Colonic mucosa (tissue), 4 donors: ENCODE measurements at regions not wholly inside any gene's neighbourhood (a gene's known extent, or its start where the extent isn't known, plus 50 kb on each side); places are given as distances from the start of the nearest gene placed in this dataset.

ENCODE experiments used
- DNase-seq: peaks from one replicate; pipeline ENCODE4 v3.0.0-alpha.2; 2020
- H3K27ac ChIP-seq: fragments of 200-600 bp; one replicate; pipeline ENCODE4 v1.8.0; 2021
- H3K27me3 ChIP-seq: fragments of 200-600 bp; one replicate; pipeline ENCODE4 v1.8.0; 2021
- H3K36me3 ChIP-seq: fragments of 200-600 bp; one replicate; pipeline ENCODE4 v1.8.0; 2021
- H3K4me1 ChIP-seq: fragments of 200-600 bp; one replicate; pipeline ENCODE4 v1.8.0; 2021; ENCODE audit warnings: mild to moderate bottlenecking
- H3K4me3 ChIP-seq: fragments of 200-600 bp; one replicate; pipeline ENCODE4 v1.8.0; 2021
- H3K9ac ChIP-seq, 2 donors: one replicate each; pipeline ENCODE4 v1.7.0; 2013; ENCODE audit warnings: control low read depth in 2 of 2, low read depth in 2 of 2, low read length in 2 of 2
- H3K9me3 ChIP-seq: fragments of 200-600 bp; one replicate; pipeline ENCODE4 v1.8.0; 2021
- intact Hi-C: fragments of 100-400 bp; cut with DNase I; formaldehyde crosslinking; loops from one replicate; pipeline ENCODE4 v1.14.1; 2022
- TF ChIP-seq, protein P1 (sequence below): fragments of 200-600 bp; IDR thresholded peaks from one replicate; pipeline ENCODE4 v1.8.0; 2022; ENCODE audit warnings: antibody characterized with exemption, mild to moderate bottlenecking
- donor health status: healthy.
- donor health status: DM: no; HTN: no; CAD: no.
- donor health status: DM: no; HTN: no; CAD: no.

DNA sequence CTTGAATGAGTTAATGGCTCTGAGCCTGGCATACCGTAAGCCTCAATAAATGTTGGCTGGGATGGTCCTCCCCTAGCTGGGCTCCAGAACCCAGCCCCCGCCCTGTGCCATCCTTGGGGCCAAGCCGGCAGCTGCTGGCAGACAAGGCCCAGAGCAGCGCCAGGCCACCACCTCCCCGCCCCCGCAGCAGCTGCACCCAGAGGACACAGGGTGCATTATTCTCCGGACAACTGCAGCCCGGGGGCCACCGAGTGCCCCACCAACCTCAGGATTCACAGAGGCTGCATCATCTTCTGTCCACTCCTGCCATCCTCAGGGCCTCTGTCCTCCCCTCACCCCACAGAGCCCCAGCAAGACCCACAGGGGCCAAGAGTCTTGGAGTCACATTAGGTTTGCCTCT lies 92.7 kb downstream of the NCOR2 start:
- no peaks in the 10 kb centered on the region for H3K9me3 ChIP-seq
- H3K27me3 ChIP-seq, result no peaks in the 10 kb centered on the region
- DNase-seq, result no peak
- H3K9ac ChIP-seq, result no peak overlapping the region
- no peak overlapping the region for H3K4me3 ChIP-seq
- TF ChIP-seq, protein P1, sequence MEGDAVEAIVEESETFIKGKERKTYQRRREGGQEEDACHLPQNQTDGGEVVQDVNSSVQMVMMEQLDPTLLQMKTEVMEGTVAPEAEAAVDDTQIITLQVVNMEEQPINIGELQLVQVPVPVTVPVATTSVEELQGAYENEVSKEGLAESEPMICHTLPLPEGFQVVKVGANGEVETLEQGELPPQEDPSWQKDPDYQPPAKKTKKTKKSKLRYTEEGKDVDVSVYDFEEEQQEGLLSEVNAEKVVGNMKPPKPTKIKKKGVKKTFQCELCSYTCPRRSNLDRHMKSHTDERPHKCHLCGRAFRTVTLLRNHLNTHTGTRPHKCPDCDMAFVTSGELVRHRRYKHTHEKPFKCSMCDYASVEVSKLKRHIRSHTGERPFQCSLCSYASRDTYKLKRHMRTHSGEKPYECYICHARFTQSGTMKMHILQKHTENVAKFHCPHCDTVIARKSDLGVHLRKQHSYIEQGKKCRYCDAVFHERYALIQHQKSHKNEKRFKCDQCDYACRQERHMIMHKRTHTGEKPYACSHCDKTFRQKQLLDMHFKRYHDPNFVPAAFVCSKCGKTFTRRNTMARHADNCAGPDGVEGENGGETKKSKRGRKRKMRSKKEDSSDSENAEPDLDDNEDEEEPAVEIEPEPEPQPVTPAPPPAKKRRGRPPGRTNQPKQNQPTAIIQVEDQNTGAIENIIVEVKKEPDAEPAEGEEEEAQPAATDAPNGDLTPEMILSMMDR, result no peak
- no peaks in the 10 kb centered on the region for H3K36me3 ChIP-seq
- intact Hi-C loops, result no loop called here
- H3K4me1 ChIP-seq, result no peaks in the 10 kb centered on the region
- no peak overlapping the region for H3K27ac ChIP-seq

DNA sequence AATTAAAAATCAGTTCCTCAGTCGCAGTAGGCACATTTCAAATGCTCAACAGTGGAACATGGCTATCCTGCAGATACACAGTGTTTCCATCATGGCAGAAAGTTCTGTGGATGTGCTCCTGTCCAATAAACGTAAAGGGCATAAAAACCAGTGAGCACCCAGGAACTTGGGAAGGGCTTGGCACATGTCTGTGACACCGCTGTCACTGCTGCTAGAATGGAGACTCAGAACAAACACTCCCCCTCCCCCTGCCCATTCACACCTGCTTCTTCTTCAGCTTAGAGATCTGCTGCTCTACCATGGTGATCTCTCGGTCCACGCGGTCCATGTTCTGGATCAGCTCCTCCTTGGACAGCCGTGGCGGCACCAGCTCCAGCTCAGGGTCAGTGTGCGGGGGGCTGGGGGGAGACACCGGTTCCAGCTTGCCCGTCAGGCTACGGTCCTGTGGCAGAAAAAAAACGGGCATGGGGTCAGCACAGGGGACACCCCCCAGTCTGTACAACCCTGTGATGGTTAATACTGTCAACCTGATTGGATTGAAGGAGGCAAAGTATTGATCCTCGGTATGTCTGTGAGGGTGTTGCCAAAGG lies 94.6 kb downstream of the NCOR2 start:
- Histone ChIP-seq H3K4me3 (no peak overlapping the region), H3K27ac (no peak overlapping the region), H3K36me3 (no peaks in the 10 kb centered on the region), H3K9ac (no peak overlapping the region), H3K27me3 (no peaks in the 10 kb centered on the region), H3K9me3 (no peaks in the 10 kb centered on the region), H3K4me1 (no peaks in the 10 kb centered on the region)
- DNase-seq, result no peak
- intact Hi-C loops, result no loop called here
- TF ChIP-seq, protein P1, result no peak

DNA sequence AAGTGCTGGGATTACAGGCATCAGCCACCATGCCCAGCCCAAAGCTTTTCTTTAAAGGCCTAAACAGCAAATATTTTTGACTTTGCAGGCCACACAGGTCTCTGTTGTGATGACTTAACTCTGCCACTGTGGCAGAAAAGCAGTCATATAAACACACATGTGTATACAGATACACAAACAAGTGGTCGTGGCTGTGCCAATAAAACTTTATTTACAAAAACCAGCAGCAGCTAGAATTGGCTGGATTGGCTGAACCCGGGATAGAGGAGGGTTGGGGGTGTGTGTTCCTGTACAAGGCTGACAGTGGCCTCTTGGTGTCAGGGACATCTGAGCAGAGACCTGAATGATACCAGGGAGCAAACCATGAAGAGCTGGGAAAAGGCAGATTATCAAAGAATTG lies 95.6 kb downstream of the NCOR2 start:
- no peaks in the 10 kb centered on the region for H3K9me3 ChIP-seq
- H3K36me3 ChIP-seq, result no peaks in the 10 kb centered on the region

DNA sequence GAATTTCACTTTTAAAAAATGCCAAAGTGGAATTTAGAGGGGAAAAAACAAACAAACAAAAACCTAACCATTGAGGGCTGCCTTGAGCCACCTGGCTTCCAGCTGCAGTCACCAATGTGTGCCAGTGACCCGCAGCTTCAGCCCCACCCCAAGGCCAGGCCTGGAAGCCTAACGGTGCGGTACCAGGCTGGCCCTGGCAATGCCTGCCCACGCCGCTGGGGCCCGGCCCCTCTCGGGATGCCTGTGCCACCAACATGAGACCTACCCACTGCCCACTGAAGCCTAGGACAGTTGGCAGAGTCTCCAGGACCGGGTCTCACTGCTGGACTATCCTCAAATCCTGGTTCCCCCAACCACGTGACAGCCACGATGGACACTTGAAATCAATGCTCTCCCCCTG lies 96.6 kb downstream of the NCOR2 start:
- Histone ChIP-seq H3K9me3 (no peaks in the 10 kb centered on the region), H3K9ac (no peak overlapping the region), H3K27me3 (no peaks in the 10 kb centered on the region), H3K4me1 (no peaks in the 10 kb centered on the region), H3K4me3 (no peak overlapping the region), H3K27ac (no peak overlapping the region), H3K36me3 (peaks cover under 1% of the 10 kb centered on the region)
- TF ChIP-seq, protein P1, result no peak
- DNase-seq, result no peak
- intact Hi-C loops, result no loop called here

More for the DNA sequence above, 95.6 kb downstream of the NCOR2 start:
- intact Hi-C loops, result no loop called here
- Histone ChIP-seq H3K4me3 (no peak overlapping the region), H3K27me3 (no peaks in the 10 kb centered on the region), H3K27ac (no peak overlapping the region), H3K4me1 (no peaks in the 10 kb centered on the region), H3K9ac (no peak overlapping the region)
- no peak for DNase-seq
- TF ChIP-seq, protein P1, result no peak

DNA sequence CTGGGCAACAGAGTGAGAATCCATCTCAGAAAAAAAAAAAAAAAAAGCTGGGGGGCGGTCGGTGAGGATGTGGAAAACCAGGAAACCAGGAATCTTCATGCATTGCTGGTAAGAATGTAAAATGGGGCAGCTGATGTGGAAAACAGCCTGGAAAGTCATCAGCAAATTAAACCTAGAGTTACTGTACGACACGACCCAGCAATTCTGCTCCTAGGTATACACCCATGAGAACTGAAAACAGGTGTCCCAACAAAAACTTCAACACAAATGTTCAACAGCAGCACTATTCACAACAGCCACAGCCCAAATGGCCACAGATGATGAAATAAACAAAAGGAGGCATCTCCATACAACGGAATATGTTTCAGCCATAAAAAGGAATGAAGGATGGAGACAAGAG lies 97.3 kb downstream of the NCOR2 start:
- no peak for DNase-seq
- Histone ChIP-seq H3K4me1 (no peaks in the 10 kb centered on the region), H3K9me3 (no peaks in the 10 kb centered on the region), H3K27ac (no peak overlapping the region), H3K36me3 (peaks cover 6% of the 10 kb centered on the region), H3K4me3 (no peak overlapping the region), H3K9ac (no peak overlapping the region), H3K27me3 (no peaks in the 10 kb centered on the region)
- intact Hi-C loops, result no loop called here
- TF ChIP-seq, protein P1, result no peak
